Activated T-cell treated with anti-CD3 and anti-CD28 coated beads, Interleukin-2, amount 50 U/mL, for 4 hours (primary cell): ENCODE measurements at regions not wholly inside any gene's neighbourhood (a gene's known extent, or its start where the extent isn't known, plus 50 kb on each side); places are given as distances from the start of the nearest gene placed in this dataset.
A peak's percentile ranks its signal among the peaks of the same experiment; 100 is the strongest.

Experiments
- ATAC-seq, 2 donors: fragments of 200-7000 bp; cut with Tn5 transposase; one replicate each; pipeline ENCODE4 v1.10.0; 2021
- DNase-seq: peaks from one replicate; pipeline ENCODE4 v3.0.0-alpha.2; 2020
- H3K27me3 Mint-ChIP-seq: one replicate; pipeline ENCODE4 v1.8.0; 2021; ENCODE audit warnings: low read depth, mixed read lengths
- H3K36me3 Mint-ChIP-seq: one replicate; pipeline ENCODE4 v1.8.0; 2022; ENCODE audit warnings: mixed read lengths; ENCODE audit not compliant: insufficient read depth
- H3K4me1 Mint-ChIP-seq: one replicate; pipeline ENCODE4 v1.8.0; 2021; ENCODE audit warnings: low read depth, mixed read lengths
- H3K4me3 Mint-ChIP-seq: one replicate; pipeline ENCODE4 v1.8.0; 2021; ENCODE audit warnings: mild to moderate bottlenecking, moderate library complexity, mixed read lengths
- H3K9me3 Mint-ChIP-seq: one replicate; pipeline ENCODE4 v1.8.0; 2021; ENCODE audit warnings: mixed read lengths

DNA sequence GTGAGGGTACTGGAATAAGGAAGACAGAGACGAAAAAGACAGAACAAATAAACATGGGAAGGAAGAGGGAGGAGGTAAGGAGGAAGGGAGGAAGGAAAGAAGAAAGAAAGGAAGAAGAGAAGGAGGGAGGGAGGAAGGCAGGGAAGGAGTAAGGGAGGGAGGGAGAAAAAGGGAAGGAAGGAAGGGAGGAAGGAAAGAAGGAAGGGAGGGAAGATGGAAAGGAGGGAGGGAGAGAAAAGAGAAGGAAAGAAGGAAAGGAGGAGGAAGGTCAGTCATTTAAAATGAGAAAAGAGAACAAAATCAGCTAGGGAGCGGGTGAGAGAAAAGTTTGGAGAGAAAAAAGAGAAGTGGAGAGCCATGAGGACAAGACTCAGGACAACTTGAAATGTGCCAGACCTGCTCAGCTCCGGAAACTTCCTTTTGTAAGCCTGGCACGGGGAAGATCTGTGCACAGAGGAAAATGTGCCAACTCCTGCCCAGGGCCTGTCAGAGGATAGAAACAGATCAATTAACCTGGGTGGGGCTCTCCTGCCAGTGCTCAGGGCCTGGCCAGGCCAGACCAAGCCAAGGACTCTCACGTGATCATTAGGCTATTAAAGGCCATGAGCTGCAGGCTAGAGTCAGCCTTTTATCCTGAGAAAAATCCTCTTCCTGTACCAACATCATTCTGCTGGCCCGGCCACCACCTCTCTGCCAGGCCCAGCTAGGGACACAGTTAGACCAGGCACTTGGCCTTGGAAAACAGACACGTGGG lies 50.1 kb upstream of the BCL6 start:
- H3K9me3 Mint-ChIP-seq: no peaks in the 10 kb centered on the region
- no peak overlapping the region for H3K4me3 Mint-ChIP-seq
- DNase-seq: no peak
- no peak for ATAC-seq
- peaks cover 29% of the 10 kb centered on the region for H3K4me1 Mint-ChIP-seq
- no peaks in the 10 kb centered on the region for H3K27me3 Mint-ChIP-seq
- no peaks in the 10 kb centered on the region for H3K36me3 Mint-ChIP-seq

DNA sequence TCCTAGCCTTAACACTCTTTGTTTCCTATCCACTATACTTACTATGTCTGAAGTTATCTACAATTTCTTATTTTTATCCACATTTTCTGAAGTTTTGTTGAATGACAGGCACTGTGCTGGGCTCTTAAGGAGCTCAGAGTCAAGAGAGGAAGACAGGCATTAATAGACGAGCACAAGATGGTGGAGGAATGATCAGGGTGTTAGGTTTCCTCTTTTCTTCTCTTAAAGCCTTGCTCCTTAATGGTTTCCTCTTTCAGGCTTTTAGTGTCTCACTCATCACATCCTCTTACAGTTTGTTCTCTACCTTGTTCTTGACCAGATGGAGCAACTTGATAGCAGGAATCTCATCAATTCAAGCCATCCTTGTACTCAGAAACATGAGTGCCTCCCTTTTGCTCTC lies 52.9 kb upstream of the BCL6 start:
- Mint-ChIP-seq H3K4me1 (peaks cover 55% of the 10 kb centered on the region), H3K36me3 (peaks cover 4% of the 10 kb centered on the region), H3K4me3 (no peak overlapping the region), H3K27me3 (no peaks in the 10 kb centered on the region), H3K9me3 (peaks cover 8% of the 10 kb centered on the region)
- no peak for DNase-seq
- ATAC-seq: no peak

DNA sequence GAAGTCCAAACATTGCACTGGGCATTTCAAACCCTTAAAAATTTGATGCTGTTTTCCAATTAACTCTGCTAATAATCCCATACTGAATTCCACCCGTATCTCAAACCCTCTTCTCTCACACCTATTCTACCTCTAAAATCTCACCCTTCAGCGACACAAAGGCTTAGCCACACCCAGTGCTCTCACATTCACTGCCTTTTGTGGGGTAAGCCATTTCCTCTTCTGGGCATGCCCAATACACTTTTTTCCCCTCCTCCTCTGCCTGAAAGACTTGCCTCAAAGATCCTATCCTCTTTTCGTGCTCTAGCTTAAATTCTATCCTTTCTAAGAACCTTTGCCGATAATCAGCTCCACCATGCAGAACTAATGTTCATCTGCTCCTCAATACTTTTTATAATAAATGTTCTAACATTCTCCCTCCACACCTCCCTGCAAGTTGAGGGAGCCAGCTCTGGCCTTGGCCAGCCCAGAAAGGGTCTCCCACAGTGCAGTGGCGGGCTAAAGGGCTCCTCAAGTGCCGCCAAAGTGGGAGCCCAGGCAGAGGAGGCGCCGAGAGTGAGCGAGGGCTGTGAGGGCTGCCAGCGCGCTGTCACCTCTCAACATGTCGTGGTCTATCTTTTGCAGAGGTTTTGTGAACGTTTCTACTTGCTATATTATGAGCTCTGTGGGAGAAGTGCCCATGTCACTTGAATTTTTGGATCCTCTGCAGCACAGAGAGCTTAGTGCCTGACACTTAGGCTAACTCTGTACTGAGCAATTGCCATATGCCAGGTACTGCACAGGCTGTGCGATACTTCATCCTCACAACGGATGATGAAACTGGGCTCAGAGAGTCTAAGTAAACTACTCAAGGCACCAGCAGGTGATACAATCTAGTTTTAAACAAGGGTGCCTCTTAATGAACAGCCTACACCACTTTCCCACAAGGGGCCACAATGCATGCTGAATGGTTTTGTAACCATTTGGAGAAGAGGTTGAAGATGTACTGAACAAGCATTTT lies 53.6 kb upstream of the BCL6 start:
- peak; percentile 9 for ATAC-seq
- H3K4me1 Mint-ChIP-seq: peaks cover 60% of the 10 kb centered on the region
- H3K4me3 Mint-ChIP-seq: peak overlapping the region; percentile 17
- H3K27me3 Mint-ChIP-seq: no peaks in the 10 kb centered on the region
- no peak for DNase-seq
- H3K9me3 Mint-ChIP-seq: peaks cover 8% of the 10 kb centered on the region
- H3K36me3 Mint-ChIP-seq: peaks cover 4% of the 10 kb centered on the region

DNA sequence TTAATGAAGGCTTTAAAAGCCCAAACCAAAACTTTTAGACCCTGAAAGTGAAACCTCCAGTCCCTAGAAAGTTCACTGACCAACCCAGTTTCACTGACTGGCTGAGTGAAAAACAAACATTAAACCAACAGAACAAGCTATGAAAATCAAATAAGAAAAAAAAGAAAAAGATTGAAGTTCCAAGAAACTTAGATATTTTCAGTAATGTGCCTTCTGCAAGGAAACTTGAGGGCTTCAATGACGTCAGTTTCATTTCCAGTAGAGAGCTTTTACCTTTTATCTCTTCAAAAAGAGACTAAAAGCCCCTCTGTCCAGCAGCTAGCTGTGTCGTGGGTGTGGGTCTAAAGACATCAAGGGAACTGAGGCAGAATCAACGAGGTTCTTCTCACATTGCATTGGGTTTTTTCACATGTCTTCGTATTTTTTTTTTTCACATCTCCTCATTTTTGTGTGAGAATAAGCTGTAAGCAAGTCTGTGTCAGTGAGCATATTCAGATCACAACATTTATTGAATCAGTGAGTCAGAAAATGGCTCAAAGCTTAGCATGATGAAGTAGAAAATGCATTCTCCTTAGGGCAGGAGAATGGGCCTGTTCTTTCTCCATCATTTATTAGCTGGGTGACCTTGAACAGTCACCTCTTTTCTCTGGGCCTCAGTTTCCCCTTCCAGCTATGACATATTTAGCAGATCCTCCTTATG lies 54.8 kb upstream of the BCL6 start:
- ATAC-seq (peak; percentile 44 to 46), DNase-seq (no peak)
- Mint-ChIP-seq H3K27me3 (no peaks in the 10 kb centered on the region), H3K36me3 (peaks cover 4% of the 10 kb centered on the region), H3K4me1 (peaks cover 71% of the 10 kb centered on the region), H3K4me3 (peak overlapping the region; percentile 49), H3K9me3 (peaks cover 8% of the 10 kb centered on the region)

DNA sequence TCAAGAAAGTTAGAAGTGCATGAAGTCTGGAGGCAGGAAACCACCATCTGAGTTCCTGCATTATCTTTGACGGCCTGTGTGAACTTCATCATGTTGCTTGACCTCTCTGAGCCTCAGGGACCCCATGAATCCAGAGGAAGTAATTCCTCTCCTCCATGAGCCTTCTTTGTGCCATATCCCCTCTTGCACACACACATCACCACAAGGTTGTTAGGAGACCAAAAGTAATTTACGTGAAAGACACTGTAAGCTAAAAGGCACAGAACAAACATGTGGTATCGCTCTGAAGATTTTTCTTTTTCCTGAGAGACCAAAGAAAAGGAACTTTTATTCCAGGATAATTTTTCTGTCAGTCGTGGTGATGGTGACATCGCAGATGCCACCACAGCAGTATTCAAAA lies 55.9 kb upstream of the BCL6 start:
- ATAC-seq (no peak), DNase-seq (no peak)

DNA sequence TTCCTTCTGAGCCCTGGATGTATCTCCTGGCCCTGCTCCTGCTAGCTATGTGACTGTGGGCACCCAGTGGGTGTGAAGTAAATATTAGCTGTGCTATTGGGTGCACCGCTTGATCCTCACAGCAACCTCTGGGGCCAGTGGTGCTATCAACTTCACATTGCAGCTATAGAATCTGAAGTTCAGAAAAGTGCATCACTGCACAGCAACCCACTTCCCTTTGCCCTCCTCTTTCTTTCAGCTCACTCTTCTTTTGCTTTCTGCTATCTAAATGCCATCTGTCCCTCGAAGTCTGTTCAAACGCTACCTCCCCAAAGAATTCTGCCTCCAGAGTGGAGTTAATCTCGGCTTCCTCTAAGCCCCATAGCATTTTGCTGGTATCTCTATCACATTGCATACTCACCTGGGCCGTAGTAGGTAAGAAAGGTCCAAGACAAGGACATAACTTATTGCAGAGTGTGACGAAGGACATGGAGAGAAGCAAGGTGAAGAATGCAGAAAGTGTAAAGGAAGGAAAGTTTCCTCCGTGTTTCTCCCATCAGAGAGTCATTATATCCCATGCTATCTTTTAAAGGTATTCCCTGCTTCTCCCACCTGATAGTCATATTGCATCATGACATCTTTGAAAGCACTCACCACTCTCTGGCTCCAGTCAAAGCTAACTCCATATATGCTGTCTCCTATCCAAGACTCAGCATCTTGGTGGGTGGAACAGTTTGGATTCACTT lies 57.1 kb upstream of the BCL6 start:
- Mint-ChIP-seq H3K27me3 (no peaks in the 10 kb centered on the region), H3K4me3 (peak overlapping the region; percentile 68), H3K36me3 (peaks cover 8% of the 10 kb centered on the region), H3K9me3 (peaks cover 11% of the 10 kb centered on the region), H3K4me1 (peaks cover 91% of the 10 kb centered on the region)
- DNase-seq: no peak
- ATAC-seq: no peak

More for the DNA sequence above, 55.9 kb upstream of the BCL6 start:
- Mint-ChIP-seq H3K4me1 (peaks cover 80% of the 10 kb centered on the region), H3K36me3 (peaks cover 4% of the 10 kb centered on the region), H3K9me3 (peaks cover 8% of the 10 kb centered on the region), H3K27me3 (no peaks in the 10 kb centered on the region), H3K4me3 (no peak overlapping the region)

DNA sequence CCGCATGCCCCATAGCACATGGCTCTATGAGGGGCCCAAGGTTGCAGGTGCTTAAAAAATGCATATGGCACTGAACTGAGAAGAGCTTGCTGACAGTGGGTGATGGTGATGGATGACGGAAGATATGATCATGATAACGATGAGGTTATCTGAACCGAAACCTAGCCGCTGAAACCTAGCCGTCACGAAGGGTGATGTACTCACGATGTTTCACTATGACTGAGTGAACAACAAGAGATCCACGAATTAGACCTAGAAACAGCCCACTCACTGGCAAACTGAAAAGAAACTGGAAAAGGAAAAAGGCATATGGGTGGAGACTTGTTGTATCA lies 57.6 kb upstream of the BCL6 start:
- H3K4me3 Mint-ChIP-seq: peak overlapping the region; percentile 68
- H3K9me3 Mint-ChIP-seq: peaks cover 11% of the 10 kb centered on the region
- H3K27me3 Mint-ChIP-seq: no peaks in the 10 kb centered on the region
- H3K4me1 Mint-ChIP-seq: peaks cover 88% of the 10 kb centered on the region
- ATAC-seq: peak; percentile 55 to 59
- H3K36me3 Mint-ChIP-seq: peaks cover 8% of the 10 kb centered on the region
- DNase-seq: peak; percentile 30

DNA sequence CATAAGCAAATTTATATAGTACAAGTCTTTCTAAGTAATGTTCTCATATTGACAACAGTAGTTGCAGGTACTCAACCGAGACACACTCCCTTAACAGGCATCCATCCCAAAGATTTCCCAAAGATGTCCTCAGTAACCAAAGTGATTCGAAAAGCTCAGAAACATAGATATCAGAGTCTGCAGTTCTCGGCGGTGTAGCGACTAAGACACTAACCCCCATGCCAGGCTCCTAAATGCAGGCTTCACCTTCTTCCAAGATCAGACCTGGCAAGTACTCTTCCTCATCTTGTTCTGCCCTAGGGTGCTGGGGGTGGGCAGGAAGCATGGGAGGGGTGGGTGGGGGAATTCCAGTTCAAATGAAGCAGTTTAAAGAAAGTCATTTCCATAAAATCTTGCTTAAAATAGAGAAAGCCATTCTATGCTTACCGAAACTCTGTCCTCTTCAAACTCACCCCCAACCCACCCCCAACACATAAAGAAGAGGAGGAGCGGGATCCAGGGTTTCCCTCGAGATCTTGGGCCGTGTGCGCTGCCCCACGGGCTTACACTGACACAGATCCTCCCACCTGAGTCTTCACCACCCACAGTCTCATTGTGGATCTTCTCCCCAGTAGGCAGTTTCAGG lies 59.0 kb upstream of the BCL6 start:
- no peaks in the 10 kb centered on the region for H3K27me3 Mint-ChIP-seq
- H3K36me3 Mint-ChIP-seq: peaks cover 8% of the 10 kb centered on the region
- H3K4me1 Mint-ChIP-seq: peaks cover 75% of the 10 kb centered on the region
- H3K9me3 Mint-ChIP-seq: peaks cover 11% of the 10 kb centered on the region
- H3K4me3 Mint-ChIP-seq: no peak overlapping the region
- DNase-seq: no peak
- no peak for ATAC-seq

DNA sequence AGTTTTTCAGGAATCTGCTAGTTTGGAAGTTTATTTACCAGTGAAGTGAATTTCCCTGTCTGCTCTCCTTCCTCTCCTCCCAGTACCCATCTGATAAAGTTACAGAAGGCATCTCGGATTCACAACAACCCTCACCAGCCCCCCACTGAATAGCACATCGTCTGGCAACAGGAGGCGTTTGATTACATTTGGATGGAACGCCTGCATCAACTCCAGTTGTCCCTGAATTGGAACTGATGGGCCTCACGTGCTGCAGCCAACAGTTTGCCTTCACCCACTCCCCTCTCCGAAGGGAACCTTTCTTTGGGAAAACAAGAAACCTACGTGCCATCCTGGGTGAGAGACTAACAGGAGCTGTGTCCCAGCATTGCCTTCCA lies 59.5 kb upstream of the BCL6 start:
- Mint-ChIP-seq H3K4me1 (peaks cover 70% of the 10 kb centered on the region), H3K4me3 (no peak overlapping the region), H3K9me3 (peaks cover 11% of the 10 kb centered on the region), H3K36me3 (peaks cover 8% of the 10 kb centered on the region), H3K27me3 (no peaks in the 10 kb centered on the region)
- no peak for DNase-seq
- no peak for ATAC-seq

DNA sequence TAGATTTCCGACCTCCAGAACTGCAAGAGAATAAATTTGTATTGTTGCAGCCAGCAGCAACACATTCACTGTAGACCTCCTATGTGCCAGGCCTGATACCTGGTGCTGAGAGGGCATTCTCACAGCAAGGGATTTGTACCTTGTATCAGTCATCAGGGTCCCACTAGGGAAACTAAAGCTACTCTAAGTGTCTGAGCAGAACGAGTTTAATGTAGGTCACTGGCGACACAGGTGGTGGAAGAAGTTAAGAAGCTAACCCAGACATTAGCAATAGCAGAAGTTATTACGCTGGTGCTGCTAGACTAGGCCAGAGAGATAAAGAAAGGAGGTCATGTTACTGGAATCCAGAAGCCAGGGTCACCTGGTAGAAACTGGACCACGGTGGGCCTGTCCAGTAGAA lies 60.5 kb upstream of the BCL6 start:
- H3K36me3 Mint-ChIP-seq: peaks cover 8% of the 10 kb centered on the region
- H3K4me1 Mint-ChIP-seq: peaks cover 60% of the 10 kb centered on the region
- no peak for ATAC-seq
- DNase-seq: no peak
- H3K4me3 Mint-ChIP-seq: no peak overlapping the region
- H3K9me3 Mint-ChIP-seq: peaks cover 11% of the 10 kb centered on the region
- H3K27me3 Mint-ChIP-seq: no peaks in the 10 kb centered on the region

DNA sequence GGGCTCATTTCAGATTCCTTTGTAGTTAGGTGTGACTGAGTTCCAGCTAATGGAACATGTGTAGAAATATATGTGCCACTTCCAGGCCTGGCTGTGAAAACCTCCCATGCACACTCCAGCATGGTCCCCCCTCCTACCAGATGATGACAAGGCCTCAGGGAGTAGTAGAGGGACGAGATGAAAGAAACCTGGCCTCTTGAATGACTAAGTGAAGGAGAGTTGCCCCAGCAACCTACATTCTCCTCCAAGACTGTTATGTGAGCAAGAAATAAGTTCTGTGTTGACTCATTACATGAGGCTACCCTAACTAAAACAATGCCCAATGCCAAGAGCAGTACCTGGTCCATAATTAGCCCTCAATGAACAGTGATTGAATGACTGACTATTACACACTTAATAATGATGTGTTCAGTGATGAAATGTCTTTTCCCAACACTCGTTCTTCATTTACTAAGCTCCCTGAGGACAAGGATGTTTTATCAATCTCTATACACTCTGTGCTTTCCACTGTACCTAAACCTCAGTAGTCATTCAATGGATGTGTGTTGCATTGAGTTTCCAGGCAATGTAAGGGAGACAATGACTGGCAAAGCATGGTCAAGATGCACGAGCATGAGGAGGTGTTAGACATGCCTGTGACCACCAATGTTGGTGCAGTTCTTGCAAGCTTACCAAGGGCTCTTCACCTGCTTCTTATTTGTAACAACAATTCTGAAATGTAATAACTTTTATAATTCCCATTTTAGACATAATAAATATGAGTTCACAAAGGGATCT lies 62.0 kb upstream of the BCL6 start:
- Mint-ChIP-seq H3K27me3 (no peaks in the 10 kb centered on the region), H3K36me3 (peaks cover 8% of the 10 kb centered on the region), H3K9me3 (peaks cover 9% of the 10 kb centered on the region), H3K4me3 (no peak overlapping the region), H3K4me1 (peaks cover 46% of the 10 kb centered on the region)
- DNase-seq: peak; percentile 11
- peak; percentile 88 to 92 for ATAC-seq

DNA sequence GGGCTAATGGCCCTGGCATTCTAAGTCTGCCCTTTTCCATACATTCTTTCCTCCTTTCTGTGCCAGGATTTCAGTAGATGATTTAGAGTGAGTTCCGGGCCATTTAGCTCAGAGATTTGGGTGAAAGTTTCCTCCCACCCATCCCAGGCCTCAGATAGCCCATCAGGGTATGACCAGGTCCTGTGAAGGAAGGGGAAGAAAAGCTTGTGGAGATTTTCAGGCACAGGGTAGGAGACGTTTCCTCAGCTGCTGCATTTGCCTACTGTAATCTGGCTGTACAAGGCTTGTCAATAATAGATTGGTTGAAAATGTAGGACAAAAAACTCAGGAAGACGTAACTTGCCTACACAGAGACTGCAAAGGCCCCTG lies 63.2 kb upstream of the BCL6 start:
- peaks cover 4% of the 10 kb centered on the region for H3K9me3 Mint-ChIP-seq
- peaks cover 36% of the 10 kb centered on the region for H3K4me1 Mint-ChIP-seq
- no peaks in the 10 kb centered on the region for H3K27me3 Mint-ChIP-seq
- ATAC-seq: no peak
- DNase-seq: no peak
- H3K4me3 Mint-ChIP-seq: no peak overlapping the region
- H3K36me3 Mint-ChIP-seq: peaks cover 4% of the 10 kb centered on the region

DNA sequence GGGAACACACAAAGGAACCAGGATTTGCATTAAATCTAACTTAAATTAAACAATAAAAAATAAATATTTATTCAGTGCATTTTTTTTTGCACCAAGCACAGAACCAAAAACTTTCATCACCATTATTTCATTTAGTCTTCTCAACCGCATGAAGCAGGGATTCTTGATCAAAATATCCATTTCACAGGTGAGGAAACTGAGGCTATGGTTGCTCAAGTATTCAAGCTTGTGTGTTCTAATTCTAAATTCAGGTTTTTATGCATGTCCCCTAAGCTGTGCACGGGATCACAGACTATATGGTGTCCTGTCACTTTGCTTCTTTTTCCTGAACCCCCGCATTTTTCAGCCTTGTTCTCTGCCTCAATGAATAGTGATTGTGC lies 64.3 kb upstream of the BCL6 start:
- no peak overlapping the region for H3K4me3 Mint-ChIP-seq
- peaks cover 26% of the 10 kb centered on the region for H3K4me1 Mint-ChIP-seq
- DNase-seq (no peak), ATAC-seq (no peak)
- no peaks in the 10 kb centered on the region for H3K27me3 Mint-ChIP-seq
- H3K9me3 Mint-ChIP-seq: peaks cover 4% of the 10 kb centered on the region
- H3K36me3 Mint-ChIP-seq: peaks cover 4% of the 10 kb centered on the region
